Stimulated activated CD8-positive, alpha-beta memory T cell treated with anti-CD3 and anti-CD28 coated beads, Interleukin-7, amount 100 ng/mL, for 1 hour (primary cell): ENCODE measurements at regions not wholly inside any gene's neighbourhood (a gene's known extent, or its start where the extent isn't known, plus 50 kb on each side); places are given as distances from the start of the nearest gene placed in this dataset.

Experiments used
- DNase-seq, 2 donors: peaks; one replicate each; pipeline ENCODE4 v3.0.0-alpha.2; 2020; ENCODE audit warnings: low read depth in 2 of 2

GRCh38 chr6:166752928-166753721 lies 126.1 kb upstream of the RPS6KA2 start:
- DNase-seq: no peak

DNA sequence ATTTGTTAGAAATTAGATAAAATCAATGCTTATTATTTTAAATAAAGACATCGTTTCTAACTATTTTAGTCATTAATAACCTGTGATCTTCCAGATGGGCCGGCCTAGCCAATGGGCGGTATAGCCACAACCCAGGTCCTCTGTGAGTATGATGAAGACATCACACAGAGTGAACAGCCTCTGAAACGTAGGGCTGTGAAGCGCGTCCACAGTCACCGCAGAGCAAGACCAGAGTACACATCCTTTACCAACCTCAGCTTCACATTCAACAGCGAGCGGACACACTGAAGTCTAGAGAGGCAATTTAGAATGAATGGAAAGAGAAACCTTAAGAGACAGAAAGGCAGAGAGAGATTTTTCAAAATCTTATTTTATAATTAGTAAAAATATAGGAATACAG lies 125.0 kb upstream of the RPS6KA2 start:
- DNase-seq: no peak

DNA sequence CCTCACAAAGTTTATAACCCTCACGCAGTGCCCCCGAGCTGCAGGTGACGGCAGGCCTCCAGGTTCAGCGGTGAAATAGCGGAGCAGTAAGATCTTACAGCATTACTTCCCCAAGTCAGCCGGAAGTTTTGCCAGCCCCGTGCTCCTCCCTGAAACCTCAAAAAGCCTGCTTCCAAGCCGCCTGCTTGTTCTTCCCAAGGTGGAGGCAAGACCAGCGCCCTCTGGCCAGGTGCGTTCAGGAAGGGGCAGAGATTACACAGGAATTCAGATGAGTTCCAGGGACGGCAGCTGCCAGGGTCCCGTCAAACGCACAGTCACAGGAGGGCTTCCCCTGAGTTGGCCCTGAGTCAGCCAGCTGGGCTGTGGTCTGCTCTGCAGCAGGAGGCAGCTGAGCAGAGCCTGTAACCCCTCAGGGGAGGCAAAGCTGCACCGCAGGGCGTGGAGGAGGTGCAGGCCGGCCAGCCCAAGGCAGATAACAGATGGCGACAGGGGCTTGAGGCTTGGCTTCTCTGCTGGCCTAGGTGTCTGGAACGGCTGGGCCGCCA lies 124.1 kb upstream of the RPS6KA2 start:
- DNase-seq: no peak

- DNase-seq: no peak
Observed at GRCh38 chr6:166750108-166750793, 123.2 kb upstream of the RPS6KA2 start.

DNA sequence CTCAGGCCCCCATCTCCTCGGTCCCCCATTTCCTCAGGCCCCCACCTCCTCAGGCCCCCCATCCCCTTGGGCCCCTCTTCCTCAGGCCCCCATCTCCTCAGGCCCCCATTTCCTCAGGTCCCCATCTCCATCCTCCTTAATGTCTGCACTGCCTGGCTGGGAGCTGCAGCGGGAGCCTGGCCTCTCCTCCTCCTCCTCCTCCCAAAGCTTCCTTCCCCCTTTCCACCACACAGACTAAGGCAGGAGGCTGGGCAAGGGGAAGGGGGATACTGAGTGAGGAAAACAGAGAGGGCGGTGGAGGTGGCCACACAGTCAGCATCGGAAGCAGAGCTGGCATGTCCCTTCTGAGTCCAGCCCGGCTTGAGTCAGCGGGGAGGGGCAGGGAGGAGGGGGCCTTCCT lies 122.6 kb upstream of the RPS6KA2 start:
- no peak for DNase-seq

- DNase-seq: no peak
Observed at GRCh38 chr6:166747644-166748595, 120.9 kb upstream of the RPS6KA2 start.

GRCh38 chr6:166745801-166746668 lies 119.0 kb upstream of the RPS6KA2 start:
- no peak for DNase-seq

- DNase-seq: no peak
Observed at GRCh38 chr6:166744223-166745134, 117.4 kb upstream of the RPS6KA2 start.

- no peak for DNase-seq
Observed at GRCh38 chr6:166743406-166744222, 116.6 kb upstream of the RPS6KA2 start.

GRCh38 chr6:166742981-166743380 lies 115.9 kb upstream of the RPS6KA2 start:
- DNase-seq: no peak

GRCh38 chr6:166739976-166740318 lies 112.9 kb upstream of the RPS6KA2 start:
- no peak for DNase-seq

GRCh38 chr6:166739117-166739975 lies 112.3 kb upstream of the RPS6KA2 start:
- no peak for DNase-seq

DNA sequence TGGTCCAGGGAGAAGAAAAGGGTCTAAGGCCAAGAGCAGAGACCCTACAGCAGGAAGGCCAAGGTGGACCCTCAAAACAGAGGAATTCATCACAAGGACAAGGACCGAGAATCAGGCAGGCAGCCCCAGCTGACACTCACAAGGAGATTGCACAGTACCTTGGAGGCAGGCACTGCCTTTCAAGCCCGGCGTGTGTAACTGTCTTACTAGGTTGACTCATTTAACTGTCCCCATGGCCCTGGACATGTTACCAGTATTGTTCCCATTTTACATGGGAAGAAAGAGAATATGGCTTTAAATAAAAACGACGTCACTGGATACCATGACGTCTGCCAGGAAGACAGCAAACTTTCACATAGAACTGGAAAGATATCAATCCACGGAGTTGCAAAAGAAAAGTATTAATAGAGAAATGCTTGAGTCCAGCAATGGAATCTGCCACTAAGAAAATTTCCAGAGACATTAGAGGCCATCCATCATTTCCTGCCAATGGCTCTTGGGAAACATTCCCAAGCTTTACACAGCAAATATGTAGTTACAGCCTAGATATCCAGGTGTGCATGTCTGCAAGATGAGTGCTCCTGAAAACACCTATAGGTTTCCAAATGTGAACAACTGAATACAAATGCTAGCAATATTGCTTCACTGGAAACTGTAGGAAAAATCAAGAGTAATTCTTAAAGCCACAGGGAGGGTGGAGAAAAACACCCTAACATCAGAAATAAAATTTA lies 111.5 kb upstream of the RPS6KA2 start:
- DNase-seq: no peak

DNA sequence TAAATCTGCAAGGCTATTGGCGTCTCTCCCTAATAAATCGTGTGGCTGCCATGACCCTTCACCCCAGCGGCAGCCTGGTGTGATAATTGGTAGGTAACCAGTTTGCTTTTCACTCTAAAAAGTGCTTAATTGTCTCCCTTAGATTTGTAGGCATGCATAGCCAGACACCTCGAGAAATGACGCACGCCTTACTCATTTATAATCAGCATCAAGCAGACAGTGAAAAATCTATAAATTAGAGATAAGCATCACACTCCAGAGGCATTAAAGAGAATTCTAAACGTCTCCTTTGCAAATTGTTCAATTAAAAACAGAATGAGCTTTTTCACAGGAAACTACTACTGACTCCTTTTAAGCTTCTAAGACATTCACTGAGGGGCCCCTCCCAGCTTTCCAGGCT lies 110.2 kb upstream of the RPS6KA2 start:
- no peak for DNase-seq

GRCh38 chr6:166736634-166737033 lies 109.6 kb upstream of the RPS6KA2 start:
- DNase-seq: no peak

GRCh38 chr6:166733900-166734299 lies 106.8 kb upstream of the RPS6KA2 start:
- no peak for DNase-seq

DNA sequence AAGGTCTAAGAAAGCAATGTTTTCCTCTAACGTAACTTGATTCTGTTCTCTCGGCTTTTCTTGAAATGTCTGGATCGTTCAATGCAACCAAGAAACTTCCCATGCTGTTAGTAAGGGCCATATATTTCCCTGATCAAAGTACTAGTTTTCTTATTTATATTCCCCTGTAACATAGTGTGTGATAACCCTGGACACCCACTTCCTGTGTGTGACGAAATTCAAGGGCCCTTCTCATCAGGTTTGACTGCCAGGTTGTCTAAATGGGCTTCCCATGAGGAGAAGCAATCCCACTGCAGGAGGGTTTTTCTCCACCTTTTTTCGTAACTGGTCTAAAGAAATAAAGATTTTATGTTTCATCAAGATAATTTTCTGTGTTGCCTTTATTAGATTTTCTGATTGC lies 102.6 kb upstream of the RPS6KA2 start:
- no peak for DNase-seq
